Sigmoid colon (tissue), 4 donors: ENCODE measurements at regions not wholly inside any gene's neighbourhood (a gene's known extent, or its start where the extent isn't known, plus 50 kb on each side); places are given as distances from the start of the nearest gene placed in this dataset.

ENCODE experiments used
- CTCF ChIP-seq, 4 experiments: fragments of 450-650 bp in 3 of 4; fragments of 200-600 bp in 1 of 4; IDR thresholded peaks; one replicate each; pipeline ENCODE4 v1.5.1; 2016 to 2019; ENCODE audit warnings: antibody characterized with exemption in 4 of 4, mild to moderate bottlenecking in 3 of 4, moderate library complexity in 2 of 4
- POLR2A ChIP-seq, 2 donors: fragments of 450-650 bp; IDR thresholded peaks; one replicate each; pipeline ENCODE4 v1.6.1; 2016; ENCODE audit warnings: antibody characterized with exemption in 2 of 2, mild to moderate bottlenecking in 2 of 2, moderate library complexity in 2 of 2
- POLR2AphosphoS5 ChIP-seq, 4 donors: sonication (generic); formaldehyde crosslinking; IDR thresholded peaks; one replicate each; pipeline ENCODE4 v1.6.1; 2017; ENCODE audit warnings: antibody characterized with exemption in 4 of 4

GRCh38 chr16:8175411-8175810 is 414.9 kb downstream of the TMEM114 start:
- TF ChIP-seq POLR2A (IDR thresholded peaks at IDR 0.05) (no peak), CTCF (IDR thresholded peaks at IDR 0.05) (no peak), POLR2AphosphoS5 (IDR thresholded peaks at IDR 0.05) (no peak)
